GM21367 (cell line): ENCODE measurements at regions not wholly inside any gene's neighbourhood (a gene's known extent, or its start where the extent isn't known, plus 50 kb on each side); places are given as distances from the start of the nearest gene placed in this dataset.
"Not testable (repeated sequence)": the region's sequence is repeated elsewhere in the genome, so short reads cannot be mapped to it uniquely, and the experiment has no call there.

Experiments
- ATAC-seq: cut with Tn5 transposase; IDR thresholded peaks from one replicate; pipeline ENCODE4 v1.9.1; 2021; ENCODE audit not compliant: unreplicated experiment

- no peak for ATAC-seq
These were observed 52.3 kb upstream of the COL5A2 start for GRCh38 chr2:189231719-189232323.

GRCh38 chr2:189232759-189233406, 53.3 kb upstream of the COL5A2 start:
- peak; percentile 70 for ATAC-seq

- no peak for ATAC-seq
These were observed 54.0 kb upstream of the COL5A2 start for GRCh38 chr2:189233527-189233926.

DNA sequence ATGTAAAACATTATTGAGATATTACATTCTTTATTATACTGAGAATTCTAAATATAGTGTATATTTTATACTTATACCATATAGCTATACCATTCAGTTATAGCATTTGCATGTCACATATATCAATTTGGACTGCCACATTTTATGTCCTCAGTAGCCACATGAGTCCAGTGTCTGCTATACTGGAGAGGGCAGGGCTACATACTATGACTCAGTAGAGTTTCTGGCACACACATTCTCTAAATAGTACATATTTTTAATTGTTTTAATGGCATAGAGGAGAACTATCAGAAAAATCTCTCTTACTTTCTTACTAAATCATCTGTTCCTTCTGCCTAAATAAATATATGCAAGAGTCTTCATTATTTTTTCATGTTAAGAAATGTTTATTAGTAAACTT, 55.4 kb upstream of the COL5A2 start:
- no peak for ATAC-seq

DNA sequence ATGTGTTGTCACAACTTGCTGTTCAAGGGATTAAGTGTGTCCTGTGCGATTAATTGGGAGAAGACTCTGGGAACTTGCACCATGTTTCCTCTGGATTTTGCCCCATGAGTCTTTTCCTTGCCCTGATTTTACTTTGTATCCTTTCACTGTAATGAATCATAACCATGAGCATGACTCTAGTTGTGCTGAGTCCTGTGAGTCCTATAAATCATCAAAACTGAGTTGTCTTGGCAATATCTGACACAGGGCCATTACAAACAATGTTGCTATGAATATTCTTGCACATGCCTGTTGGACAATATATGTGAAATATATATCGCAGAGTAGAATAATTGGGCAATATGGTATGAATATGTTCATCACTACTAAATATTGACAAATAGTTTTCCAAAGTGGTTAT, 56.5 kb upstream of the COL5A2 start:
- no peak for ATAC-seq

DNA sequence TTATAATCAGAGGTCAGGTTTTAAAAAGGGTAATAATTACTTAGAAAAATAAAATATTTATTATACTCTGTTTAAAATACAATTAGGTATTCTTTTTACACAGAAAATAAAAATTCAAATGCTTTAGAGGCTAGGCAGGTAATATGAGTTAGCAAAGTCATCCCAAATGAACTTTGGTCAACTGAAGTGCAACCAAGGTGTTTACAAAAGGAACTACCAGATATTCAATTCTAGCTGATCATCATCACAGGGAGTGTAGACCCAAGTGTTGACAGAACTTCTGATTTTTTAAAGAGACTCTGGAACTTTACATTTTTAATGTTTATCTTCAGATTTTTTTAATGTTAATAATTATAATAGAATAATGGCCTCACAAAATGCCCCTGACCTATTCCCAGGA, 59.3 kb upstream of the COL5A2 start:
- no peak for ATAC-seq

- not testable (repeated sequence) for ATAC-seq
These were observed 64.3 kb upstream of the COL5A2 start for GRCh38 chr2:189243843-189244242.

DNA sequence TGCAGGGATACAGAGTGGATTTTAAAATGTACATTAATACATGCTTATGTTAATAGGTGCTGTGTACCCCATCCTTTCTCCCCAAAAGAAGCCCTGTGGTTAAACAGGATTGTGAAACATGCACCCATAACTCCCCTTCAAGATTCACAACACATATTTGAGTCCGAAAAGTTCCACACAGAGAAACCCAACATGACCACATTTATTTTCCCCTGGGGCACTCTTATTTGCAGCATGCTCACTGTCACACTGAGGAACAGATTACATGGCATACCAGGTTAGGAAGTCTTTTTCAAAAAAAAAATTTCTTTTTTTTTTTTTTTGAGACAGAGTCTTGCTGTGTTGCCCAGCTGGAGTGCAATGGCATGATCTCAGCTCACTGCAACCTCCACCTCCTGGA, 67.7 kb upstream of the COL5A2 start:
- no peak for ATAC-seq

- ATAC-seq, result no peak
These were observed 68.6 kb upstream of the COL5A2 start for GRCh38 chr2:189248141-189248540.

- ATAC-seq, result no peak
These were observed 69.6 kb upstream of the COL5A2 start for GRCh38 chr2:189249171-189249570.

DNA sequence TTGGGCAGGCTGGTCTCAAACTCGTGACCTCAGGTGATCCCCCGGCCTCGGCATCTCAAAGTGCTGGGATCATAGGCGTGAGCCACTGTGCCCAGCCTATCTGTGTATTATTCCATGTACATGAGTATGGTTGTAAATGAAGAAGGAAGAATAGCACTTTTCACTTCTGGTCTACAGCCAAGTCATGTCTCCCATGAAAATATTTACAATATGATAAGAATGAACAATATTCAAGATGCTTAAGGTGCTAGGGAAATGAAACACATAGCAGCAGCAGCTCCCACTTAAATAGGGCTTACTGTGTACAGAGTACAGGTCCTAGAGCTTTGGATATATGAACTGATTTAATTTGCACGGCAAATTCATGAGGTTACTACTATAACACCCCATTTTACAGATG, 70.3 kb upstream of the COL5A2 start:
- ATAC-seq, result no peak

DNA sequence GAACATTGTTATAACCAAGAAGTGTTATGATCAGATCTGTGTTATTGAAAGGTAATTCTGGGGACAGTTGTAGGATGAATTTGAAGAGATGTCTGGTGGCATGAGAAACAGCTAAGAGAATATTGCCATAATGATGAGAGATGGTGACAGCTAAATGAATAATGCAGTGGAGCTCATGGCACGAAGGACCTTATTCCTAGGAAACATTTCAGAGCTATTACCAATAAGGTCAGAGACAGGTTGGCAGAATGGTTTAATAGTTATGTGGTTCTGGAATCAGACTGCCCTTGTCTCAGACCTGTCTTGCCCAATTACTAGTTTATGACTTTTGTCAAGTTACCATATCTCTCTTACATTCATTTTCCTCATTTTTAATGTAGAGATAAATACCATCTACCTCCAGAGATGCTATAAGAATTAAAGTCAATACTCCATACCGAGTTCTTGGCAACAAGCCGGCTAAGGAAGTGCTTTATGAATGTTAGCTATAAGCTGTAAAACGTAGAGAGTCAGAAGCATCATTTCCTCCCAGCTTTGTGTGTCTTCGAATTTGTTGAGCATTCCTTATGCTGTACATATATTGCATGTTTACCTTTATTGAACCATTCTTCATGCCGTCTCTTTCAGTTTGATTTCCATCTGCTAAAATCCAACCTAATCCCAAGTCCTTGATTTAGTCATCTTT, 73.6 kb upstream of the COL5A2 start:
- no peak for ATAC-seq

DNA sequence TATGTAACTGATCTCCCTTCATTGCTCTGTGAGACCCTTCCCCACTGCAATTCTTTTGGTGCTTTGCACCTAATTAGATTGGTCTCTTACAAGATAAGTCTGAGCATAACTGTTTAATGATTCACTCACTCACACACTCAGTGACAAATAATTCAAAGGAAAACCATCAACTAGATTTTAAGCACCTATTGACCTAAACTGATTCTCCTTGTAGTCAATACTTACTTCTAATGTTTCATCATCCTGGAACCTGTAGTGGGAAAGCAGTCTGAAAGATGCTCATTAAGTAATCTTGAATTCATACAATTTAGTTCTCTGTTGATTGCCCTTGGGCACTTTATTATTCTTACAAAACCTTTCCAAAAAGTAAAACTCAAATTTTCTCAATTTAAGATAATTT, 74.3 kb upstream of the COL5A2 start:
- no peak for ATAC-seq

- no peak for ATAC-seq
These were observed 74.8 kb upstream of the COL5A2 start for GRCh38 chr2:189254268-189254883.

GRCh38 chr2:189255711-189256110, 76.2 kb upstream of the COL5A2 start:
- no peak for ATAC-seq

DNA sequence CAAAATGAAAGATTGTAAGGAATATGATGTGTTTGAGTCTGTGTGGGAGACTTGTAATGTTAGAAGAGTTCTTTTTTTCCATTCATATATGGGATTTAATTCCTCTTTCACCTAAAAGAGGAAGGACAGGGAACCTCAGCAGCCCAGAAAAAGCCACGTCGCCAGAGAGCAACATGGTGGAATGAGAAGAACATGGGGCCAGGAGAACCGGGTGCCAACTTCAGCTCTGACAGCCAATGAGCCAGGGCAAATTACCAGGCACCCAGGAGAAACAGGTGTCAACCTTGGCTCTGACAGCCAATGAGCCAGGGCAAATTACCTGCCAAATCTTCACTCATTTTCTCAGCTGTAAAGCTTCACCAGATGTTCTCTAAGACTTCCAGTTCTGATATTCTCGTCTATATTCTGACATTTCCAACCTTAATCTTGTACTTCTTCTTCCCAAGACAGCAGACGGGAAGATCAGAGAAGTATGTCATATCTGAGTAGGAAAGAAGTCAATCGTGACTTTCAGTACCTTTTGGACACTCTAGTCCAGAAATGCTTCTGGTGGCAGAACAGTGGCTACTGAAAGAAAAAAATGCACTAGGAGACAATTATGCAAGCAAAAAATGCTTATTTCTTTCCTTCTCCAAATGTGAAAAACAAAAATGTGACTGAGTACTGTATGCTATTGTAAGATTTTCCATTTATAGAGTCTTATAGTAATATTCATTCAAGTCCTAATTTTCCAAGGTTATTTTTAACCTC, 79.2 kb upstream of the COL5A2 start:
- ATAC-seq, result no peak

DNA sequence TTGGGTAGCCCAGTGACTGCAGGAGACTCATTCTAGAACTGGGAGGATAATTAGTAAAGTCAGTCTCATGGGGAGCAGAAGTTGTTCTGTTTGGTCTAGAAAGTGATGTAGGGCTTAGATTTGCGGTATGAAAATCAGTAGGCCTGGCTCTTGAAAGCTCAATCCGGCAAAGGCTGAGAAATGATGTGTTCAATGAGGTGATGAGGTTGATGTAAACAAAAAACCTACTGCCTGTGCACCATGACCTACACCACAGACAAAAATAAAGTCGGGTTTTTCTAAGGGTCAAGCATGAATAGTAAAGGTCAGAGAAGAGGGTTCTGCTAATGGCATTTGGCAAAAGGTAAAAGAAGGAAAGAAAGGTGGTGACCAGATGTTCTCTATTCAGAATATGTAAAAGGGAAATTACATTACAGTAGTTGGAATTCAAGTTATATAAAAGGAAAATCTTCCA, 80.8 kb upstream of the COL5A2 start:
- no peak for ATAC-seq

- no peak for ATAC-seq
These were observed 81.9 kb upstream of the COL5A2 start for GRCh38 chr2:189261431-189261841.

DNA sequence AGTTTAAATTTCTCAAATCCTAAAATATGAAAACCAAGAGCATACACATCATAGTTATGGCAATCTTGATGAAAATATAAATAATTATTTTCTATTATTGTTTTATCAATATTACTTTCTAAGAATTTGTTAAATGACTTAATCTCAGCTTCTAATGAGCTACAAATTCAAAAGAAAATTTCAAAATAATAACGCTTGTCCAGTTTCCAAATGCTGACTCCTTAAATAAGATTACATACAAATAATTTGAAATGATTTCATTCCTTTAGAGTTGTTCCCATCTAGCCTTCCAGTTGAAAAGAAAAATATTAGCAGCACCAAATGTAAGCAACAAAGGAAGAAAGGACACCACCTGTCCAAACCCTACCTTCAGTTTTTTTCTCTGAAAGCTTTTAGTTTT, 82.4 kb upstream of the COL5A2 start:
- no peak for ATAC-seq

DNA sequence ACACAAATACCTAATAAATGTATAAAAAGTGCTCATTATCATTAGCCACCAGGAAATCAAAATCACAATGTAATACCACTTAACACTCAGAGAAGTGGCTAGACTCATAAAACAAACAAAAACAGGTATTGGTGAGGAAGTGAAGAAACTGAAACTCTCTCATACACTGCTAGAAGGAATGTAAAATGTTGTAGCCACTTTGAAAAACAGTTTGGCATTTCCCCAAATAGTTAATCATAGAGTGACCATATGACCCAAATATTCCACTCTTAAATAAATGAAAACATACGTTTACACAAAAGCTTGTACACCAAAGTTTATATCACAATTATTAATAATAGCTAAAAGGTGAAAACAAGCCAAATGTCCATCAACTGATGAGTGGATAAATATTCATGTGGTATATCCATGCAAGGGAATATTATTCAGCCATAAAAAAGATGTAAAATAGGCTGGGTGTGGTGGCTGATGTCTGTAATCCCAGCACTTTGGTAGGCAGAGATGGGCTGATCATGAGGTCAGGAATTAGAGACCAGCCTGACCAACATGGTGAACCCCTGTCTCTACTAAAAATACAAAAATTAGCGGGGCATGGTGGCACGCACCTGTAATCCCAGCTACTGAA, 86.2 kb upstream of the COL5A2 start:
- no peak for ATAC-seq

DNA sequence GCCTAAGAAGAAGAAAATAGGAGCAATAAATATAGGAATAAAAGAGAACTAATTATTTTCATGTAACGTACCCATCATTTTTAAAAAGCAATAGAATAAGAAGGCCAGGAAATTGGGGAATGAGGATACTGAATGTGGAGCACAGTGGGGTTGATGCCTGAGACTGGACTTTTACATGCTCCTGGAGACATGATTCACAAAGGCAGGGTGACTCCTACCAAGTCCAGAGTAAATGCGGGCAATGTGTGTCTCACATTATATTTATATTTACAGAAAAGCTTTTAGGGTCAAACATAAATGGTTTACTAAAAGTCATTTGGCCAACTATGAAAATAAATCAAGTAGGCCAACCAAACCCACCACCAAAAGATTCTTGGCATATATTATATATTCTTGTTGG, 87.9 kb upstream of the COL5A2 start:
- ATAC-seq, result no peak
